ENCODE measurements at regions not wholly inside any gene's neighbourhood (a gene's known extent, or its start where the extent isn't known, plus 50 kb on each side); places are given as distances from the start of the nearest gene placed in this dataset.
"Not testable (repeated sequence)": the region's sequence is repeated elsewhere in the genome, so short reads cannot be mapped to it uniquely, and the experiment has no call there.

DNA sequence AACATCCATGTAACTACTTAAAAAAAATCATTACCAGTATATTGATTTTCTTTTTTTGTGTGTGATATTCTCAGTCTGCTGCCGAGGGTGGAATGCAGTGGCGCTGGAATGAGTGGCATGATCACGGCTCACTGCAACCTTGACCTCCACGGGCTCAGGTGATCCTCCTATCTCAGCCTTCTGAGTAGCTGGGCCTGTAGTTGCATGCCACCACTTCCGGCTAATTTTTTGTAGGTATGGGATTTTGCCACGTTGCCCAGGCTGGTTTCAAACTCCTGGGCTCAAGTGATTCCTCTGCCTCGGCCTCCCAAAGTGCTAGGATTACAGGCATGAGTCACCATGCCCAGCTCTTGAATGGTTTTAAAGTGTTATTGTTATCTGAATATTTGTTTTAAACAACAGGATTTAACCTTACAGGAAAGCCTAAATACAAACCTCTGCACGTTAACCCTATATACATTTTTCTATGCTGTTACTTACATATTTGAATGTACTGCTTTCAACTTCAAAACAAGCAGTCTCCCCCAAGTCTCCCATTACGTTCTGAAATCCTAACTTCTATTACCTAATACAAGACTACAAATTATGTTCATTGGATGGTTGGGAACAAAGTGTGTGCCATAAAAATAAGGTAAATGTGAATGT, 61.7 kb downstream of the KPNA2 start:
- Histone ChIP-seq H3K36me3 (ENCODE audit: insufficient read depth, low read length) (no peaks in the 10 kb centered on the region), H3K27me3 (ENCODE audit: control insufficient read depth in 1 of 2, insufficient read depth in 2 of 2, low read length in 2 of 2) (no peaks in the 10 kb centered on the region), H3K4me3 (ENCODE audit: low read length) (no peak overlapping the region), H3K4me1 (ENCODE audit: insufficient read depth, low read length) (peaks cover 10% of the 10 kb centered on the region), H3K27ac (ENCODE audit: low read depth in 1 of 2, low read length in 2 of 2) (no peak overlapping the region), H3K9me3 (ENCODE audit: control insufficient read depth in 1 of 2, insufficient read depth in 1 of 2, low read length in 2 of 2) (no peaks in the 10 kb centered on the region)
- DNase-seq, result no peak
- H3K27ac Mint-ChIP-seq, result no peak overlapping the region
- intact Hi-C loops (cut with DNase I, micrococcal nuclease), result no loop called here
- ChIA-PET POLR2A (no interaction called here), CTCF (no interaction called here)
- no peak overlapping the region for H3K4me3 Mint-ChIP-seq
- H3K36me3 Mint-ChIP-seq (ENCODE audit: low read depth), result peaks cover 7% of the 10 kb centered on the region
- TF ChIP-seq, protein P1, sequence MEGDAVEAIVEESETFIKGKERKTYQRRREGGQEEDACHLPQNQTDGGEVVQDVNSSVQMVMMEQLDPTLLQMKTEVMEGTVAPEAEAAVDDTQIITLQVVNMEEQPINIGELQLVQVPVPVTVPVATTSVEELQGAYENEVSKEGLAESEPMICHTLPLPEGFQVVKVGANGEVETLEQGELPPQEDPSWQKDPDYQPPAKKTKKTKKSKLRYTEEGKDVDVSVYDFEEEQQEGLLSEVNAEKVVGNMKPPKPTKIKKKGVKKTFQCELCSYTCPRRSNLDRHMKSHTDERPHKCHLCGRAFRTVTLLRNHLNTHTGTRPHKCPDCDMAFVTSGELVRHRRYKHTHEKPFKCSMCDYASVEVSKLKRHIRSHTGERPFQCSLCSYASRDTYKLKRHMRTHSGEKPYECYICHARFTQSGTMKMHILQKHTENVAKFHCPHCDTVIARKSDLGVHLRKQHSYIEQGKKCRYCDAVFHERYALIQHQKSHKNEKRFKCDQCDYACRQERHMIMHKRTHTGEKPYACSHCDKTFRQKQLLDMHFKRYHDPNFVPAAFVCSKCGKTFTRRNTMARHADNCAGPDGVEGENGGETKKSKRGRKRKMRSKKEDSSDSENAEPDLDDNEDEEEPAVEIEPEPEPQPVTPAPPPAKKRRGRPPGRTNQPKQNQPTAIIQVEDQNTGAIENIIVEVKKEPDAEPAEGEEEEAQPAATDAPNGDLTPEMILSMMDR (IDR thresholded peaks at IDR 0.05), result no peak
- H3K4me1 Mint-ChIP-seq (ENCODE audit: low read depth), result peaks cover 9% of the 10 kb centered on the region
- no peaks in the 10 kb centered on the region for H3K27me3 Mint-ChIP-seq
- H3K9me3 Mint-ChIP-seq, result no peaks in the 10 kb centered on the region
- ATAC-seq (ENCODE audit: poor library complexity), result no peak

DNA sequence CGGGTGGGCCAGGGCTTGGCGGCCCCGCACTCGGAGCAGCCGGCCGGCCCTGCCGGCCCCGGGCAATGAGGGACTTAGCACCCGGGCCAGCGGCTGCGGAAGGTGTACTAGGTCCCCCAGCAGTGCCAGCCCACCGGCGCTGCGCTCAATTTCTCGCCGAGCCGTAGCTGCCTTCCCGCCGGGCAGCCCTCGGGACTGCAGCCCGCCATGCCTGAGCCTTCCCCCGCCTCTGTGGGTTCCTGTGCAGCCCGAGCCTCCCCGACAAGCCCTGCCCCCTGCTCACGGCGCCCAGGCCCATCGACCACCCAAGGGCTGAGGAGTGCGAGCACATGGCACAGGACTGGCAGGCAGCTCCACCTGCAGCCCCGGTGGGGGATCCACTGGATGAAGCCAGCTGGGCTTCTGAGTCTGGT, 63.8 kb downstream of the KPNA2 start:
- intact Hi-C loops (cut with DNase I, micrococcal nuclease); H3K27me3 ChIP-seq (ENCODE audit: control insufficient read depth in 1 of 2, insufficient read depth in 2 of 2, low read length in 2 of 2); H3K9me3 Mint-ChIP-seq; H3K9me3 ChIP-seq (ENCODE audit: control insufficient read depth in 1 of 2, insufficient read depth in 1 of 2, low read length in 2 of 2); ATAC-seq (ENCODE audit: poor library complexity); H3K27ac ChIP-seq (ENCODE audit: low read depth in 1 of 2, low read length in 2 of 2); DNase-seq; CTCF ChIA-PET; POLR2A ChIA-PET; H3K4me3 ChIP-seq (ENCODE audit: low read length); H3K27me3 Mint-ChIP-seq; H3K27ac Mint-ChIP-seq; H3K4me3 Mint-ChIP-seq; H3K36me3 ChIP-seq (ENCODE audit: insufficient read depth, low read length): not testable (repeated sequence)
- peaks cover 15% of the 10 kb centered on the region for H3K4me1 ChIP-seq (ENCODE audit: insufficient read depth, low read length)
- Mint-ChIP-seq H3K36me3 (ENCODE audit: low read depth) (peaks cover 11% of the 10 kb centered on the region), H3K4me1 (ENCODE audit: low read depth) (peaks cover 29% of the 10 kb centered on the region)

DNA sequence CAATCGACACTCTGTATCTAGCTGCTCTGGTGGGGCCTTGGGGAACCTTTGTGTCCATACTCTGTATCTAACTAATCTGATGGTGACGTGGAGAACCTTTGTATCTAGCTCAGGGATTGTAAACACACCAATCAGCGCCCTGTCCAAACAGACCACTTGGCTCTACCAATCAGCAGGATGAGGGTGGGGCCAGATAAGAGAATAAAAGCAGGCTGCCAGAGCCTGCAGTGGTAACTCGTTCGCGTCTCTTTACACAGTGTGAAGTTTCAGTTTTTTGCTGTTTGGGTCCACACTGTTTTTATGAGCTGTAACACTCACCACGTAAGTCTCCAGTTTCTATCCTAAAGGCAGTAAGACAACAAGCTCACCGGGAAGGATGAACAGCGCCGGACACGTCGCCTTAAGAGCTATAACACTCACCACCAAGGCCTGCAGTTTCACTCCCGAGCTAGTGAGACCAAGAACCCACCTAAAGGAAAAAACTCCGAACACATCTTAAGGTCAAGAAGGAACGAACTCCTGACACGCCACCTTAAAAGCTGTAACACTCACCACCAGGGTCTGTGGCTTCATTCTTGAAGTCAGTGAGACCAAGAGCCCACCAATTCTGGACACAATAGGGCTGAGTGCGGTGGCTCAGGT, 64.6 kb downstream of the KPNA2 start:
- Histone ChIP-seq H3K27ac (ENCODE audit: low read depth in 1 of 2, low read length in 2 of 2) (no peak overlapping the region), H3K4me1 (ENCODE audit: insufficient read depth, low read length) (peaks cover 15% of the 10 kb centered on the region), H3K36me3 (ENCODE audit: insufficient read depth, low read length) (no peaks in the 10 kb centered on the region), H3K4me3 (ENCODE audit: low read length) (no peak overlapping the region), H3K9me3 (ENCODE audit: control insufficient read depth in 1 of 2, insufficient read depth in 1 of 2, low read length in 2 of 2) (no peaks in the 10 kb centered on the region), H3K27me3 (ENCODE audit: control insufficient read depth in 1 of 2, insufficient read depth in 2 of 2, low read length in 2 of 2) (no peaks in the 10 kb centered on the region)
- Mint-ChIP-seq H3K4me3 (peak overlapping the region; percentile 90), H3K9me3 (no peaks in the 10 kb centered on the region), H3K27ac (peak overlapping the region; percentile 94), H3K36me3 (ENCODE audit: low read depth) (peaks cover 15% of the 10 kb centered on the region), H3K4me1 (ENCODE audit: low read depth) (peaks cover 34% of the 10 kb centered on the region), H3K27me3 (no peaks in the 10 kb centered on the region)
- TF ChIP-seq, protein P1 (IDR thresholded peaks at IDR 0.05), result no peak
- ChIA-PET CTCF (interaction anchor here (0.6 kb wide), 1 partner anchor 353 kb away, joined by 3 read pairs; no protein-coding TSS in a partner anchor), POLR2A (interaction anchor here (0.7 to 1.0 kb wide), 2 partner anchors 65 to 192 kb away, joined by 3 read pairs; partner anchors contain the start of genes ARSG and KPNA2)
- intact Hi-C loops (cut with DNase I, micrococcal nuclease), result loop anchor here in 1 of 2 experiments (10.0 kb wide), 1 partner anchor 105 kb away; no protein-coding TSS in a partner anchor
- DNase-seq (no peak), ATAC-seq (ENCODE audit: poor library complexity) (no peak)
